B cell (primary cell): ENCODE measurements at regions not wholly inside any gene's neighbourhood (a gene's known extent, or its start where the extent isn't known, plus 50 kb on each side); places are given as distances from the start of the nearest gene placed in this dataset.

ENCODE experiments used
- ATAC-seq: fragments of 200-7000 bp; cut with Tn5 transposase; one replicate; pipeline ENCODE4 v1.10.0; 2021; ENCODE audit warnings: low read depth, mild to moderate bottlenecking, moderate number of reproducible peaks, moderate library complexity
- CTCF ChIA-PET: fragments of 350-600 bp; sonication (Branson Sonifier 250); formaldehyde crosslinking; loops from one replicate; lab custom pipeline; 2021; ENCODE audit warnings: antibody characterized with exemption, inconsistent platforms; lab: Charles Lee
- POLR2A ChIA-PET: fragments of 350-600 bp; sonication (Branson Sonifier 250); formaldehyde crosslinking; loops from one replicate; lab custom pipeline; 2021; ENCODE audit warnings: antibody characterized with exemption; lab: Charles Lee
- DNase-seq: peaks from one replicate; pipeline ENCODE4 v3.0.0; 2013
- H2AFZ ChIP-seq: 2 replicates; pipeline ENCODE4 v1.6.1; 2012; ENCODE audit warnings: mild to moderate bottlenecking, low read depth, low read length; ENCODE audit not compliant: insufficient read depth, poor library complexity, severe bottlenecking
- H3K27ac ChIP-seq, 2 donors: 1 replicate in 1 of 2; 2 replicates in 1 of 2; pipeline ENCODE4 v1.5.1; 2012 to 2013; ENCODE audit warnings: low read length in 2 of 2, mild to moderate bottlenecking in 2 of 2, moderate library complexity in 1 of 2
- H3K27me3 ChIP-seq, 4 experiments: fragments of 200-600 bp in 1 of 4; sonication (generic) in 1 of 4; replicated peaks in 1 of 4; 1 replicate in 2 of 4; 2 replicates in 2 of 4; pipeline versions ENCODE4 v1.6.1 to v1.7.0; 2013 to 2016; ENCODE audit warnings: low read length in 3 of 4, mild to moderate bottlenecking in 2 of 4, mixed read lengths in 1 of 4, moderate library complexity in 1 of 4; ENCODE audit not compliant: insufficient read depth in 4 of 4, control insufficient read depth in 3 of 4; ENCODE audit errors: control extremely low read depth in 1 of 4
- H3K36me3 ChIP-seq, 2 experiments: replicated peaks in 1 of 2; 1 replicate in 1 of 2; 2 replicates in 1 of 2; pipeline versions ENCODE4 v1.6.1 to v1.7.1; 2013; ENCODE audit warnings: low read length in 1 of 2; ENCODE audit not compliant: insufficient read depth in 2 of 2, control insufficient read depth in 1 of 2; ENCODE audit errors: control extremely low read depth in 1 of 2, extremely low read depth in 1 of 2
- H3K4me1 ChIP-seq, 2 donors: fragments of 200-600 bp in 1 of 2; sonication (generic) in 1 of 2; 1 replicate in 1 of 2; 2 replicates in 1 of 2; pipeline versions ENCODE4 v1.5.1 to v1.6.1; 2013 to 2017; ENCODE audit warnings: low read length in 2 of 2; ENCODE audit not compliant: control insufficient read depth in 2 of 2, insufficient read depth in 2 of 2
- H3K4me2 ChIP-seq: replicated peaks from 2 replicates; pipeline ENCODE3; 2012; ENCODE audit warnings: mild to moderate bottlenecking, low read depth, low read length; ENCODE audit not compliant: poor library complexity, severe bottlenecking
- H3K4me3 ChIP-seq, 5 experiments: fragments of 200-600 bp in 1 of 5; sonication (generic) in 1 of 5; 1 replicate in 3 of 5; 2 replicates in 2 of 5; pipeline versions ENCODE4 v1.5.1 to v1.7.0; 2011 to 2016; ENCODE audit warnings: low read length in 4 of 5, mild to moderate bottlenecking in 4 of 5, low read depth in 2 of 5, control low read depth in 1 of 5, moderate library complexity in 1 of 5; ENCODE audit not compliant: insufficient read depth in 1 of 5; ENCODE audit errors: control extremely low read depth in 1 of 5, extremely low read depth in 1 of 5
- H3K79me2 ChIP-seq: fragments of 200-600 bp; sonication (generic); one replicate; pipeline ENCODE4 v1.6.0; 2016; ENCODE audit warnings: low read length; ENCODE audit not compliant: control insufficient read depth, insufficient read depth
- H3K9ac ChIP-seq: fragments of 200-600 bp; sonication (generic); 2 replicates; pipeline ENCODE4 v1.6.1; 2017; ENCODE audit warnings: mild to moderate bottlenecking, low read length, moderate library complexity
- H3K9me3 ChIP-seq, 3 donors: one replicate each; pipeline versions ENCODE4 v1.6.1 to v1.7.1; 2013; ENCODE audit warnings: low read length in 2 of 3; ENCODE audit not compliant: control insufficient read depth in 2 of 3, insufficient read depth in 1 of 3; ENCODE audit errors: control extremely low read depth in 1 of 3
- H4K20me1 ChIP-seq: 2 replicates; pipeline ENCODE4 v1.6.0; 2012; ENCODE audit warnings: mild to moderate bottlenecking, low read length; ENCODE audit not compliant: insufficient read depth, control insufficient read depth, poor library complexity, severe bottlenecking
- H3K27ac Mint-ChIP-seq: one replicate; pipeline ENCODE4 v1.8.0; 2021; ENCODE audit warnings: mixed read lengths
- H3K27me3 Mint-ChIP-seq: one replicate; pipeline ENCODE4 v1.8.0; 2021; ENCODE audit warnings: mixed read lengths
- H3K4me1 Mint-ChIP-seq: one replicate; pipeline ENCODE4 v1.8.0; 2021; ENCODE audit warnings: mixed read lengths
- H3K4me3 Mint-ChIP-seq: one replicate; pipeline ENCODE4 v1.8.0; 2021; ENCODE audit warnings: mixed read lengths
- H3K9me3 Mint-ChIP-seq: one replicate; pipeline ENCODE4 v1.8.0; 2022; ENCODE audit warnings: mixed read lengths; ENCODE audit not compliant: insufficient read depth
- CTCF ChIP-seq: fragments of 200-600 bp; IDR thresholded peaks from one replicate; pipeline ENCODE4 v1.8.0; 2022; ENCODE audit warnings: antibody characterized with exemption, mild to moderate bottlenecking
- EZH2 ChIP-seq: IDR thresholded peaks from 2 replicates; pipeline ENCODE4 v1.6.1; 2012; ENCODE audit warnings: borderline replicate concordance, low read depth, mild to moderate bottlenecking, moderate library complexity, low read length; ENCODE audit not compliant: insufficient read depth, poor library complexity, severe bottlenecking
- WGBS: methylation state at CpG from one replicate; pipeline ENCODE4 v1.1.5; 2013; ENCODE audit warnings: missing lambda C conversion rate; ENCODE audit not compliant: insufficient coverage; 5-methylcytosine and 5-hydroxymethylcytosine counted together
- intact Hi-C: fragments of 100-400 bp; cut with micrococcal nuclease; formaldehyde crosslinking; loops from one replicate; pipeline ENCODE4 v1.10.0; 2022

GRCh38 chr14:25150934-25151790, 101.2 kb upstream of the STXBP6 start:
- peak; percentile 35 for DNase-seq
- Histone ChIP-seq H2AFZ (no peak overlapping the region), H3K27ac (no peak overlapping the region), H3K9me3 (no peaks in the 10 kb centered on the region), H3K79me2 (no peaks in the 10 kb centered on the region), H3K27me3 (peaks cover 0 to 2% (median 0%) of the 10 kb centered on the region in 4 experiments), H3K36me3 (no peaks in the 10 kb centered on the region), H4K20me1 (no peaks in the 10 kb centered on the region), H3K9ac (no peak overlapping the region), H3K4me2 (no peak overlapping the region), H3K4me1 (no peaks in the 10 kb centered on the region), H3K4me3 (no peak overlapping the region)
- no peak overlapping the region for H3K27ac Mint-ChIP-seq
- TF ChIP-seq CTCF (peak; percentile 98), EZH2 (no peak)
- CTCF ChIA-PET: interaction anchor here (0.7 to 1.8 kb wide), 9 partner anchors 10 to 463 kb away, joined by 3 to 10 read pairs (median 4); no protein-coding TSS in a partner anchor
- no peak for ATAC-seq
- POLR2A ChIA-PET: no interaction called here
- H3K9me3 Mint-ChIP-seq: no peaks in the 10 kb centered on the region
- peaks cover 5% of the 10 kb centered on the region for H3K27me3 Mint-ChIP-seq
- intact Hi-C loops: loop anchor here (1.0 kb wide), 1 partner anchor 441 kb away; no protein-coding TSS in a partner anchor
- no peak overlapping the region for H3K4me3 Mint-ChIP-seq
- H3K4me1 Mint-ChIP-seq: no peaks in the 10 kb centered on the region
- WGBS: 100% methylated on average over 1 of the region's 7 CpGs

- ATAC-seq (no peak), DNase-seq (no peak)
- POLR2A ChIA-PET: no interaction called here
- Histone ChIP-seq H3K27ac (no peak overlapping the region), H3K9me3 (no peaks in the 10 kb centered on the region), H3K36me3 (no peaks in the 10 kb centered on the region), H3K4me3 (no peak overlapping the region), H3K9ac (no peak overlapping the region), H3K79me2 (no peaks in the 10 kb centered on the region), H2AFZ (no peak overlapping the region), H3K4me2 (no peak overlapping the region), H3K4me1 (no peaks in the 10 kb centered on the region), H3K27me3 (peaks cover 0 to 2% (median 0%) of the 10 kb centered on the region in 4 experiments), H4K20me1 (no peaks in the 10 kb centered on the region)
- Mint-ChIP-seq H3K4me1 (no peaks in the 10 kb centered on the region), H3K27ac (no peak overlapping the region), H3K4me3 (no peak overlapping the region), H3K9me3 (no peaks in the 10 kb centered on the region), H3K27me3 (peaks cover 5% of the 10 kb centered on the region)
- intact Hi-C loops: no loop called here
- CTCF ChIA-PET: interaction anchor here (1.5 to 1.7 kb wide), 2 partner anchors 440 to 462 kb away, joined by 5 to 10 read pairs; no protein-coding TSS in a partner anchor
- TF ChIP-seq CTCF: no peak
- no peak for TF ChIP-seq EZH2
Measured at GRCh38 chr14:25150401-25150800, 100.5 kb upstream of the STXBP6 start.
